ENCODE measurements at regions not wholly inside any gene's neighbourhood (a gene's known extent, or its start where the extent isn't known, plus 50 kb on each side); places are given as distances from the start of the nearest gene placed in this dataset.

DNA sequence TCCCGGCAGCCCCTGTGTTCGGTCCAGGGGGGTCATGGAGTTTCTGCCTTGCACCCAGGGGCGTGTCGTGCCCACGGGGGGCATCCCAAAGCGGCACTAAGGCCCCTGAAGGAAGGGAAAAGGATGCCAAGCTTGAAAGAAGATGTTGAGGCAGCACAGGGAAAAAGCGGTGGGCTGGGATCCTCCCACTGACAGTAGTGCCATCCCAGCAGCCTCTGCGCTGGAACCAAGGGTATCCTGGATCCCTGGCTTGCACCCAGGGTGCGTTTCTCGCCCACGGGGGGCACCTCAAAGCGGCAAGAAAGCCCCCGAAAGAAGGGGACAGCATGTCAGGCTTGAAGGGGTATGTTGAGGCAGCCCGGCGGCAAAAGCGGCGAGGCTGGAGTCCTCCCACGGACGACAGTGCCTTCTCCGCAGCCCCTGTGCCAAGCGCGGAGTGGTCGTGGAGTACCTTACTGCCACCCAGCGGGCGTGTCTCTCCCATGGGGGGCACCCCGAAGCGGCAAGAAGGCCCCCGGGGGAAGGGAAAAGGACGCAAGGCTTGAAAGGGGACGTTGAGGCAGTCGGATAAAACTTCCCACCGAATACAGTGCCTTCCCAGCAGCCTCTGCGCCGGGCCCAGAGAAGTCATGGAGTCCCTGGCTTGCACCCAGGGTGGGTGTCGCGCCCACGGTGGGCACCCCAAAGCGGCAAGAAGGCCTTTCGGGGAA, 164.4 kb upstream of the ALG10B start:
- 42% methylated on average over 28 of the region's 39 CpGs for WGBS (ENCODE audit: low lambda C conversion rate)
- CTCF ChIA-PET, result no interaction called here
- no peak for DNase-seq

More for the DNA sequence above, 164.4 kb upstream of the ALG10B start:
- no peaks in the 10 kb centered on the region for H3K9me2 ChIP-seq
- H4K20me1 ChIP-seq (ENCODE audit: insufficient read depth), result no peaks in the 10 kb centered on the region
- H3K9ac ChIP-seq, result no peak overlapping the region
- no peak overlapping the region for H2AFZ ChIP-seq (ENCODE audit: low read depth)
- no peaks in the 10 kb centered on the region; a peak in 1 of 4 replicates for H3K4me1 ChIP-seq (ENCODE audit: control insufficient read depth in 1 of 2, insufficient read depth in 2 of 2, low read depth in 1 of 2, low read length in 1 of 2)
- no peaks in the 10 kb centered on the region for H3K36me3 ChIP-seq (replicated peaks in 1 of 2; ENCODE audit: control insufficient read depth in 1 of 2, insufficient read depth in 2 of 2, low read length in 1 of 2)
- H3K27ac ChIP-seq (ENCODE audit: low read depth in 2 of 2, low read length in 1 of 2), result no peak overlapping the region
- no peaks in the 10 kb centered on the region for H3K79me2 ChIP-seq (ENCODE audit: insufficient read depth)
- TF ChIP-seq RXRA (IDR thresholded peaks at IDR 0.05; ENCODE audit: borderline replicate concordance, low read depth), result no peak
- no peak for TF ChIP-seq FOSL2 (IDR thresholded peaks at IDR 0.05; ENCODE audit: borderline replicate concordance, low read depth)
- no peak for TF ChIP-seq SIN3A (IDR thresholded peaks at IDR 0.05; ENCODE audit: borderline replicate concordance, low read depth, low read length)
- no peak for TF ChIP-seq NFIC (IDR thresholded peaks at IDR 0.05; ENCODE audit: borderline replicate concordance)
- TF ChIP-seq, protein P1, sequence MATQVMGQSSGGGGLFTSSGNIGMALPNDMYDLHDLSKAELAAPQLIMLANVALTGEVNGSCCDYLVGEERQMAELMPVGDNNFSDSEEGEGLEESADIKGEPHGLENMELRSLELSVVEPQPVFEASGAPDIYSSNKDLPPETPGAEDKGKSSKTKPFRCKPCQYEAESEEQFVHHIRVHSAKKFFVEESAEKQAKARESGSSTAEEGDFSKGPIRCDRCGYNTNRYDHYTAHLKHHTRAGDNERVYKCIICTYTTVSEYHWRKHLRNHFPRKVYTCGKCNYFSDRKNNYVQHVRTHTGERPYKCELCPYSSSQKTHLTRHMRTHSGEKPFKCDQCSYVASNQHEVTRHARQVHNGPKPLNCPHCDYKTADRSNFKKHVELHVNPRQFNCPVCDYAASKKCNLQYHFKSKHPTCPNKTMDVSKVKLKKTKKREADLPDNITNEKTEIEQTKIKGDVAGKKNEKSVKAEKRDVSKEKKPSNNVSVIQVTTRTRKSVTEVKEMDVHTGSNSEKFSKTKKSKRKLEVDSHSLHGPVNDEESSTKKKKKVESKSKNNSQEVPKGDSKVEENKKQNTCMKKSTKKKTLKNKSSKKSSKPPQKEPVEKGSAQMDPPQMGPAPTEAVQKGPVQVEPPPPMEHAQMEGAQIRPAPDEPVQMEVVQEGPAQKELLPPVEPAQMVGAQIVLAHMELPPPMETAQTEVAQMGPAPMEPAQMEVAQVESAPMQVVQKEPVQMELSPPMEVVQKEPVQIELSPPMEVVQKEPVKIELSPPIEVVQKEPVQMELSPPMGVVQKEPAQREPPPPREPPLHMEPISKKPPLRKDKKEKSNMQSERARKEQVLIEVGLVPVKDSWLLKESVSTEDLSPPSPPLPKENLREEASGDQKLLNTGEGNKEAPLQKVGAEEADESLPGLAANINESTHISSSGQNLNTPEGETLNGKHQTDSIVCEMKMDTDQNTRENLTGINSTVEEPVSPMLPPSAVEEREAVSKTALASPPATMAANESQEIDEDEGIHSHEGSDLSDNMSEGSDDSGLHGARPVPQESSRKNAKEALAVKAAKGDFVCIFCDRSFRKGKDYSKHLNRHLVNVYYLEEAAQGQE (IDR thresholded peaks at IDR 0.05; ENCODE audit: low read depth, low read length), result no peak
- no peak for TF ChIP-seq RCOR1 (IDR thresholded peaks at IDR 0.05; ENCODE audit: low read length)
- no peak for TF ChIP-seq CHD2 (IDR thresholded peaks at IDR 0.05; ENCODE audit: low read length, partially characterized antibody)
- TF ChIP-seq FOXJ3 (CRISPR knock-in tag; IDR thresholded peaks at IDR 0.05), result no peak
- no peak for TF ChIP-seq GATA2 (CRISPR knock-in tag; IDR thresholded peaks at IDR 0.05)
- TF ChIP-seq, protein P2, sequence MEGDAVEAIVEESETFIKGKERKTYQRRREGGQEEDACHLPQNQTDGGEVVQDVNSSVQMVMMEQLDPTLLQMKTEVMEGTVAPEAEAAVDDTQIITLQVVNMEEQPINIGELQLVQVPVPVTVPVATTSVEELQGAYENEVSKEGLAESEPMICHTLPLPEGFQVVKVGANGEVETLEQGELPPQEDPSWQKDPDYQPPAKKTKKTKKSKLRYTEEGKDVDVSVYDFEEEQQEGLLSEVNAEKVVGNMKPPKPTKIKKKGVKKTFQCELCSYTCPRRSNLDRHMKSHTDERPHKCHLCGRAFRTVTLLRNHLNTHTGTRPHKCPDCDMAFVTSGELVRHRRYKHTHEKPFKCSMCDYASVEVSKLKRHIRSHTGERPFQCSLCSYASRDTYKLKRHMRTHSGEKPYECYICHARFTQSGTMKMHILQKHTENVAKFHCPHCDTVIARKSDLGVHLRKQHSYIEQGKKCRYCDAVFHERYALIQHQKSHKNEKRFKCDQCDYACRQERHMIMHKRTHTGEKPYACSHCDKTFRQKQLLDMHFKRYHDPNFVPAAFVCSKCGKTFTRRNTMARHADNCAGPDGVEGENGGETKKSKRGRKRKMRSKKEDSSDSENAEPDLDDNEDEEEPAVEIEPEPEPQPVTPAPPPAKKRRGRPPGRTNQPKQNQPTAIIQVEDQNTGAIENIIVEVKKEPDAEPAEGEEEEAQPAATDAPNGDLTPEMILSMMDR (IDR thresholded peaks at IDR 0.05), result no peak
- no peaks in the 10 kb centered on the region for H3K9me3 ChIP-seq
- peaks cover 6% of the 10 kb centered on the region for H3F3A ChIP-seq (replicated peaks; ENCODE audit: insufficient read depth)
- peaks cover 37% of the 10 kb centered on the region for H3K27me3 ChIP-seq (ENCODE audit: insufficient read depth)
- POLR2A ChIA-PET, result no interaction called here
- no peak overlapping the region for H3K4me2 ChIP-seq
- no peak overlapping the region for H3K4me3 ChIP-seq (ENCODE audit: low read depth in 2 of 2, low read length in 1 of 2)

Measured in SK-N-SH (cell line).